Natural killer cell (primary cell): ENCODE measurements at regions not wholly inside any gene's neighbourhood (a gene's known extent, or its start where the extent isn't known, plus 50 kb on each side); places are given as distances from the start of the nearest gene placed in this dataset.

Experiments
- ATAC-seq, 3 donors: fragments of 150-1000 bp in 2 of 3; fragments of 200-7000 bp in 1 of 3; cut with Tn5 transposase; 1 replicate in 1 of 3; 2 replicates in 2 of 3; pipeline ENCODE4 v1.10.0; 2021; ENCODE audit warnings: mild to moderate bottlenecking in 2 of 3, moderate library complexity in 2 of 3
- DNase-seq, 2 donors: peaks; one replicate each; pipeline versions ENCODE4 v3.0.0 to v3.0.0-alpha.2; 2013 to 2021; ENCODE audit warnings: mixed read lengths in 1 of 2
- H3K27ac ChIP-seq: one replicate; pipeline ENCODE4 v1.5.1; 2013; ENCODE audit warnings: mild to moderate bottlenecking, low read length
- H3K27me3 ChIP-seq: one replicate; pipeline ENCODE4 v1.6.1; 2013; ENCODE audit warnings: low read length; ENCODE audit not compliant: control insufficient read depth, insufficient read depth
- H3K36me3 ChIP-seq: one replicate; pipeline ENCODE4 v1.6.1; 2013; ENCODE audit warnings: low read length; ENCODE audit not compliant: control insufficient read depth, insufficient read depth
- H3K4me1 ChIP-seq: one replicate; pipeline ENCODE4 v1.6.1; 2013; ENCODE audit warnings: low read length; ENCODE audit not compliant: control insufficient read depth, insufficient read depth
- H3K4me3 ChIP-seq: one replicate; pipeline ENCODE4 v1.5.1; 2013; ENCODE audit warnings: low read length
- H3K9me3 ChIP-seq: one replicate; pipeline ENCODE4 v1.6.1; 2013; ENCODE audit warnings: low read length; ENCODE audit not compliant: control insufficient read depth, insufficient read depth
- H3K27ac Mint-ChIP-seq, 2 donors: one replicate each; pipeline ENCODE4 v1.8.0; 2022; ENCODE audit warnings: mild to moderate bottlenecking in 2 of 2, mixed read lengths in 2 of 2, moderate library complexity in 1 of 2
- H3K27me3 Mint-ChIP-seq, 2 donors: one replicate each; pipeline ENCODE4 v1.8.0; 2022; ENCODE audit warnings: low read depth in 2 of 2, mixed read lengths in 2 of 2
- H3K36me3 Mint-ChIP-seq: one replicate; pipeline ENCODE4 v1.8.0; 2022; ENCODE audit warnings: mixed read lengths
- H3K4me1 Mint-ChIP-seq, 2 donors: one replicate each; pipeline ENCODE4 v1.8.0; 2022; ENCODE audit warnings: mixed read lengths in 2 of 2
- H3K4me3 Mint-ChIP-seq: one replicate; pipeline ENCODE4 v1.8.0; 2022; ENCODE audit warnings: mild to moderate bottlenecking, moderate library complexity, mixed read lengths
- H3K9me3 Mint-ChIP-seq, 2 donors: one replicate each; pipeline ENCODE4 v1.8.0; 2022; ENCODE audit warnings: mixed read lengths in 2 of 2
- WGBS: methylation state at CpG from one replicate; pipeline ENCODE4 v1.1.7; 2013; ENCODE audit warnings: missing lambda C conversion rate; ENCODE audit not compliant: insufficient coverage; 5-methylcytosine and 5-hydroxymethylcytosine counted together
- intact Hi-C: fragments of 100-400 bp; cut with micrococcal nuclease; formaldehyde crosslinking; loops from one replicate; pipeline ENCODE4 v1.14.2; 2022
- TF ChIP-seq, protein P1 (sequence below): fragments of 200-600 bp; IDR thresholded peaks from one replicate; pipeline ENCODE4 v1.8.0; 2022; ENCODE audit warnings: antibody characterized with exemption

DNA sequence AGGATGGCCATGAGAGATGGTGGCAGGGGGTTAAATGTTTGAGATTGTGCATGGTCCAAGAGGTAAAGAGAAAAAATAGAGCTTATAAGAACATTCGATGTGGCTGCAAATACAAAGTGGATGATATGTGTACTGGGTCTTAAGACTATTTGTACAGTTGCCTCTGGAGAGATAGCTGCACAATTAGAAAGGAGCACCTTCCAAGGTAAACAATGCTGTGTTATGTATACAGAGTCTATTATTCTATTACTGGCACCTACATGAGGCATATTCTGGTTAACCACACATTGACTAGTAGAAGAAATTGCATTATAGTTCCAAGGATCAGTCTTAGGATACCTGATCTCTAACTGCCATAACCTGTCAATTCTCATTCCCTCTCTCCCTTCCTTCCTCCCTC is 238.0 kb upstream of the FOXN3 start:
- H3K9me3 Mint-ChIP-seq, result no peaks in the 10 kb centered on the region
- no peaks in the 10 kb centered on the region for H3K36me3 Mint-ChIP-seq
- Histone ChIP-seq H3K36me3 (no peaks in the 10 kb centered on the region), H3K27ac (no peak overlapping the region), H3K4me3 (no peak overlapping the region), H3K9me3 (no peaks in the 10 kb centered on the region), H3K27me3 (no peaks in the 10 kb centered on the region), H3K4me1 (no peaks in the 10 kb centered on the region)
- no peak overlapping the region for H3K27ac Mint-ChIP-seq
- 94% methylated on average over 1 of the region's 1 CpG for WGBS
- TF ChIP-seq, protein P1, sequence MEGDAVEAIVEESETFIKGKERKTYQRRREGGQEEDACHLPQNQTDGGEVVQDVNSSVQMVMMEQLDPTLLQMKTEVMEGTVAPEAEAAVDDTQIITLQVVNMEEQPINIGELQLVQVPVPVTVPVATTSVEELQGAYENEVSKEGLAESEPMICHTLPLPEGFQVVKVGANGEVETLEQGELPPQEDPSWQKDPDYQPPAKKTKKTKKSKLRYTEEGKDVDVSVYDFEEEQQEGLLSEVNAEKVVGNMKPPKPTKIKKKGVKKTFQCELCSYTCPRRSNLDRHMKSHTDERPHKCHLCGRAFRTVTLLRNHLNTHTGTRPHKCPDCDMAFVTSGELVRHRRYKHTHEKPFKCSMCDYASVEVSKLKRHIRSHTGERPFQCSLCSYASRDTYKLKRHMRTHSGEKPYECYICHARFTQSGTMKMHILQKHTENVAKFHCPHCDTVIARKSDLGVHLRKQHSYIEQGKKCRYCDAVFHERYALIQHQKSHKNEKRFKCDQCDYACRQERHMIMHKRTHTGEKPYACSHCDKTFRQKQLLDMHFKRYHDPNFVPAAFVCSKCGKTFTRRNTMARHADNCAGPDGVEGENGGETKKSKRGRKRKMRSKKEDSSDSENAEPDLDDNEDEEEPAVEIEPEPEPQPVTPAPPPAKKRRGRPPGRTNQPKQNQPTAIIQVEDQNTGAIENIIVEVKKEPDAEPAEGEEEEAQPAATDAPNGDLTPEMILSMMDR, result no peak
- H3K27me3 Mint-ChIP-seq, result no peaks in the 10 kb centered on the region
- H3K4me1 Mint-ChIP-seq, result peaks cover 10 to 21% of the 10 kb centered on the region in 2 donors
- DNase-seq (no peak), ATAC-seq (no peak)
- intact Hi-C loops, result no loop called here
- no peak overlapping the region for H3K4me3 Mint-ChIP-seq

- no peak overlapping the region for H3K27ac Mint-ChIP-seq
- H3K4me3 Mint-ChIP-seq, result no peak overlapping the region
- Histone ChIP-seq H3K27ac (no peak overlapping the region), H3K9me3 (no peaks in the 10 kb centered on the region), H3K4me1 (no peaks in the 10 kb centered on the region), H3K36me3 (no peaks in the 10 kb centered on the region), H3K27me3 (no peaks in the 10 kb centered on the region), H3K4me3 (no peak overlapping the region)
- DNase-seq (no peak), ATAC-seq (no peak)
- TF ChIP-seq, protein P1, result no peak
- 94% methylated on average over 4 of the region's 4 CpGs for WGBS
- intact Hi-C loops, result no loop called here
- H3K4me1 Mint-ChIP-seq, result peaks cover 15 to 21% of the 10 kb centered on the region in 2 donors
- no peaks in the 10 kb centered on the region for H3K9me3 Mint-ChIP-seq
- peaks cover 0 to 6% of the 10 kb centered on the region in 2 donors for H3K27me3 Mint-ChIP-seq
- H3K36me3 Mint-ChIP-seq, result no peaks in the 10 kb centered on the region
Observed at GRCh38 chr14:89652352-89652751, 235.3 kb upstream of the FOXN3 start.

DNA sequence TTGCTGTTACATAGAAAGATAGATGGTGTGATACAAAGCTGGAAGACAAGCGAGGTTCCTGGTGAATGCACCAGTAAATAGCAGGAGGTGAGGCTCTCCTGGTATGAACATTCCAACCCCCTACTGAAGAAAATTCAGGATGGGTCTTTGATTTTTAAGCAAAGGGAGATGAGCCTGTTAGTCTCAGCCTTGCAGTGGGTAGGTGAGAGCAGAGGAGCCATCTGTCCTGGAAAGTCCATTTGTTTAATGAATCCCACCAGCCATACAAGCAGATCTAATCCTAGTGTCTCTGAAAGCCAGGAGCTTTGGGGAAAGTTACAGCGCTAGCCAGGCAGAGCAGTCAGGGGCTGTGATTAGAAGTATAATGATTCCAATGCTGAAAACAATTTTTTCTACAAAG is 234.8 kb upstream of the FOXN3 start:
- WGBS, result 100% methylated on average over 2 of the region's 2 CpGs
- Histone ChIP-seq H3K9me3 (no peaks in the 10 kb centered on the region), H3K4me3 (no peak overlapping the region), H3K4me1 (no peaks in the 10 kb centered on the region), H3K36me3 (no peaks in the 10 kb centered on the region), H3K27ac (no peak overlapping the region), H3K27me3 (no peaks in the 10 kb centered on the region)
- Mint-ChIP-seq H3K27ac (no peak overlapping the region), H3K4me3 (no peak overlapping the region), H3K27me3 (peaks cover 0 to 6% of the 10 kb centered on the region in 2 donors), H3K9me3 (no peaks in the 10 kb centered on the region), H3K4me1 (peaks cover 15% of the 10 kb centered on the region in 2 donors), H3K36me3 (no peaks in the 10 kb centered on the region)
- intact Hi-C loops, result no loop called here
- TF ChIP-seq, protein P1, result no peak
- DNase-seq, result no peak
- no peak for ATAC-seq
